ENCODE measurements at regions not wholly inside any gene's neighbourhood (a gene's known extent, or its start where the extent isn't known, plus 50 kb on each side); places are given as distances from the start of the nearest gene placed in this dataset.

GRCh38 chr7:81410471-81411117 is 359.3 kb downstream of the HGF start:
- TF ChIP-seq CTCF (IDR thresholded peaks at IDR 0.05; ENCODE audit: insufficient read depth, low read length, missing control alignments): no peak
- DNase-seq (ENCODE audit: low read depth, low spot score): no peak
- POLR2A ChIA-PET: no interaction called here
- CTCF ChIA-PET: no interaction called here
- H3K4me3 ChIP-seq (ENCODE audit: low read depth, low read length): no peak overlapping the region

GRCh38 chr7:81408728-81409127 is 361.1 kb downstream of the HGF start:
- POLR2A ChIA-PET: no interaction called here
- CTCF ChIA-PET: no interaction called here
- H3K4me3 ChIP-seq (ENCODE audit: low read depth, low read length): no peak overlapping the region
- TF ChIP-seq CTCF (IDR thresholded peaks at IDR 0.05; ENCODE audit: insufficient read depth, low read length, missing control alignments): no peak
- DNase-seq (ENCODE audit: low read depth, low spot score): no peak

- H3K4me3 ChIP-seq (ENCODE audit: low read depth, low read length): no peak overlapping the region
- ChIA-PET CTCF (no interaction called here), POLR2A (no interaction called here)
- no peak for TF ChIP-seq CTCF (IDR thresholded peaks at IDR 0.05; ENCODE audit: insufficient read depth, low read length, missing control alignments)
- no peak for DNase-seq (ENCODE audit: low read depth, low spot score)
Observed at GRCh38 chr7:81407094-81407493, 362.8 kb downstream of the HGF start.

GRCh38 chr7:81404669-81405068 is 365.2 kb downstream of the HGF start:
- ChIA-PET POLR2A (no interaction called here), CTCF (no interaction called here)
- TF ChIP-seq CTCF (IDR thresholded peaks at IDR 0.05; ENCODE audit: insufficient read depth, low read length, missing control alignments): no peak
- DNase-seq (ENCODE audit: low read depth, low spot score): no peak
- no peak overlapping the region for H3K4me3 ChIP-seq (ENCODE audit: low read depth, low read length)

- POLR2A ChIA-PET: no interaction called here
- DNase-seq (ENCODE audit: low read depth, low spot score): no peak
- no peak for TF ChIP-seq CTCF (IDR thresholded peaks at IDR 0.05; ENCODE audit: insufficient read depth, low read length, missing control alignments)
- no peak overlapping the region for H3K4me3 ChIP-seq (ENCODE audit: low read depth, low read length)
- CTCF ChIA-PET: no interaction called here
Observed at GRCh38 chr7:81402227-81402626, 367.6 kb downstream of the HGF start.

- CTCF ChIA-PET: interaction anchor here (1.0 kb wide), 1 partner anchor 9 kb away, joined by 3 read pairs; no protein-coding TSS in a partner anchor
- POLR2A ChIA-PET: no interaction called here
- no peak for TF ChIP-seq CTCF (IDR thresholded peaks at IDR 0.05; ENCODE audit: insufficient read depth, low read length, missing control alignments)
Observed at GRCh38 chr7:81399471-81399870, 370.4 kb downstream of the HGF start.

More at GRCh38 chr7:81399471-81399870, 370.4 kb downstream of the HGF start:
- no peak for DNase-seq (ENCODE audit: low read depth, low spot score)
- H3K4me3 ChIP-seq (ENCODE audit: low read depth, low read length): no peak overlapping the region

Measured in AG04449 (cell line).